ENCODE measurements at regions not wholly inside any gene's neighbourhood (a gene's known extent, or its start where the extent isn't known, plus 50 kb on each side); places are given as distances from the start of the nearest gene placed in this dataset.

DNA sequence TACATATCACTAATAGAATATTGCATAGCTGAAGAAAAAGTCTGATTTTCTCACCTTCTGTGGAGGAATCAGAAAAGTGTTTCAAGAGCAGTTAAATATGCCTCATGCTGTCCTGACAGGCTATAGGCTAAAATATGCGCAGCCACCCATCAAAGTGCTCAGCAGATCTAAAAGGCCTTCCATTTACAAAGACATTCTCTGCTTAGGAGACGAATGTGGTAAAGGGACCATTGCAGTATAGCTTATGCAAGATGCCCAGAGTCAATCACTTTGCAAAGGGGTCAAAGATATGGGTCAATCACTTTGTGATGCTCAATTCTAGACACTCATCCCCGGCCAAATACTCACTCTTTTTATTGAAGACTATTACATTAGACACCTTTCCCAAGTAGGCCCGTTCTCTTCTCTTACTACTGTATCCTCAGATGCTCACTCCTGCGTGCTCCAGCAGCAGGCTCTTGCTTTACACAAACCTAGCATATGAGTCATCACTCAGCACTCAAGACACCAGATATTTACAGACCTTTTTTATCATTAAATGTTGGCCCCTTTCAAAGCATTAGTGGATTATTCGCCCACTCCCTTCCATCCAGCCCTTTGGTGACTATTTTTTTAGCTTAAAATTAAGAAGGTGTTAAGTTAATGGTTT is 568.2 kb upstream of the CDH18 start:
- DNase-seq (no peak), ATAC-seq (no peak)
- intact Hi-C loops (cut with DNase I), result no loop called here

DNA sequence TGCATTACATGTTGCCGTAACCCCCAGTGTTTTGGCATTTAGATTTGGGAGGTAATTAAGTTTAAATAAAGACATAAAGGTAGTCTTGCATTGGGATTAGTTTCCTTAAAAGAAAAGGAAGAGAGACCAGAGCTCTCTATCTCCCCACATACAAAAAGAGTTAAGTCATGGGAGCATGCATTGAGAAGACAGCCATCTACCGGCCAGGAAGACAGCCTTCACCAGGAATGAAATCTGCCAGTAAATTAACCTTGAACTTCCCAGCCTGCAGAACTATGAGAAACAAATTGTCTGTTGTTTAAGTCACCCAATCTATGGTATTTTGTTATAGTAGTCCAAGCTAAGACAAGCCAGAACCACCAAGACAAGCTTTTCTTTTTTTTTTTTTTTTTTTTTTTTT is 567.0 kb upstream of the CDH18 start:
- intact Hi-C loops (cut with DNase I), result no loop called here
- DNase-seq (no peak), ATAC-seq (no peak)

DNA sequence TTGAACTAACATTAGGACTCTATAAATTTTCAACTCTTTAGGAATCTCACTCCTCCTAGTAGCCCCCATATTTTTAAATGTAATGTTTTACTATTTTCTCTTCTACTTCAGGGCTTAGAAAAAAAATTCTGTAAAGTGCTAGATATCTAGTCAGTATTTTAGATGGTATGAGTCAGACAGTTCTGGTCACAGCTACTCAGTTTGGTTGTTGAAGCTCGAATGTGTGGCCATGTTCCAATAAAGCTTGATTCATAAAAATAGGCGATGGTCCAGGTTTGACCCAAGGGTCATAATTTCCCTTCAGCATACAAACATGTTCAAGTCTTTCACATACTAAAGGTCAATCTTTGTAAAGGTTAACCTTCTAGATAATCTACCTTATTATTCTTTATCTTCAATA is 566.0 kb upstream of the CDH18 start:
- no peak for ATAC-seq
- intact Hi-C loops (cut with DNase I), result no loop called here
- no peak for DNase-seq

DNA sequence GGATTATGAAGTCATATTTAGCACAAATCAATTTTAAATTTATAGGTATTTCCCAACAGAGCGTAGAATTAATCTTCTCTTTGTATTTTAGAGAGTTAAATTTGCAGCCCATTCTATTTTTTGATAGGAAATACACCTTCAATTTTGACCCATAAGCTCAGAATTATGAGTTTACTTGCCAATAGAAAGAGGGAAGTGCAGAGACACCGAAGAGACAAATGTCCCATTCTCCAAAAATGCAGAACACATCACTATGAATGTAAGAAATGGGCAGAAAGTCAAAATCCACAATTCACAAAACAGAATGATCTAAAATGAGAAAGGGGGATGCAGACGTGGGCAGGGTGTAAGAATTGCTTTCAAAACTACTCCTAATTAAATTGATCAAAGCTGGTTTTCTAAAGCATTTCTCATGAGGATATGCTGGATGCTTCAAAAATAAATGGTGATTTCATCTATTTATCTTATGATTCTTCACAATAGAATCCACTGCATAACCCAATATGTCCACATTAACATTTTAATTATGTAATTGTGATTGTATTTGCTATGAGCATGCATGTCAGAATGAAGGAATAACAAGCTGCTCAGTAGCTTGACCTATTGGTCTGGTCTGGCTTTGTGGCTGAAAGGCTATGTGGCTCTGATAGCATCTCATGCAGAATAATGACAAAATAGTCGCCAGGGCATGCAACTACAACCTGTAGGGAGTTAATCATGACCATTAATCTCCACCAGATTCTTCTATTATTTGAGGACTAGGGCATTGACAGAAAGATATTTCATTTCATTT is 550.1 kb upstream of the CDH18 start:
- DNase-seq (no peak), ATAC-seq (no peak)
- intact Hi-C loops (cut with DNase I), result no loop called here

DNA sequence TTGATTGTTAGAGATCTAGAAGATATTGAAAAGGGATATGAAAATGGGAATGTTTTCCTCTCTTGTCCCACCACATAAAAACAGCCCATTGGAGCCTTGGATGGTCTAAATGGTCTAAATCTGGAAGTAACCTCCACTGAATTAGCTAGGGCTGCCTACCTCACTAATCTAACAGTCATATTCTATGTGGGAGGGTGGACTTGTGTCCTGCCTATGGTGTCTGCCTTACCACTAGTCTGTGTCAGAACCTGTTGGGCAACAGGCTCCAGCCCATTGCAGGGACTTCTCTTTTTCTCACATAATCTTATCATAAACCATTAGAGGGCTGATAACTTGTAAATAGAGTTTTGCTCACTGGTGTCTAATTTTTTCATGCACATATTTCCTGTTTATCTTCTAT is 548.8 kb upstream of the CDH18 start:
- ATAC-seq (no peak), DNase-seq (no peak)
- intact Hi-C loops (cut with DNase I), result no loop called here

DNA sequence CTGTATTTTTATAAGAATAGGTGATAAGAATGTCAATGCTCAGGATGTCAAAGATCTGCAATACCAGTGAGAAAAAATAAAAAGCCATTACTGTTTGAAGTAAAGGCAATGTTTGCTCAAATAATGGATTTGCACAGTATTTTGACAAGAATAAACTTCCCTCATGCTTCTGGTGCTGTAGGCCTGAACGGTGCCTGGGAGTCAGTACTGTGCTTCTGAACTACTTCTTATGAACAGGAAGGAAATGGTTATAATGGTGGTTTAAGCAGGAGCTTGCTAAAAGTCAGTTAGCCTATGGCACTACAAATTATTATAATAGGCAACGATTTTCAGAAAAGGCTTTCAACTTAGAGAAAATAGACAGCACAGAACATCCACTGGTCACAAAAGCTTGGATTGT is 548.3 kb upstream of the CDH18 start:
- ATAC-seq, result no peak
- intact Hi-C loops (cut with DNase I), result no loop called here

DNA sequence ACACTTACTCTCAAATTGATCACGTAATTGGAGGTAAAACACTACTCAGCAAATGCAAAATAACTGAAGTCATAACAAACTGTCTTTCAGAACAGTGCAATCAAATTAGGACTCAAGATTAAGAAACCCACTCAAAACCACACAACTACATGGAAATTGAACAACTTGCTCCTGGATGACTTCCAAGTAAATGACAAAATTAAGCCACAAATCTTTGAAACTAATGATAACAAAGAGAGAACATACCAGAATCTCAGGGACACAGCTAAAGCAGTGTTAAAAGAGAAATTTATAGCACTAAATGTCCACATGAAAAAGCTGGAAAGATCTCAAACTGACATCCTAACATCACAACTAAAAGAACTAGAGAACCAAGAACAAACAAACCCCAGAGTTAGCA is 540.5 kb upstream of the CDH18 start:
- intact Hi-C loops (cut with DNase I), result no loop called here
- ATAC-seq (no peak), DNase-seq (no peak)

More for the DNA sequence above, 548.3 kb upstream of the CDH18 start:
- no peak for DNase-seq

DNA sequence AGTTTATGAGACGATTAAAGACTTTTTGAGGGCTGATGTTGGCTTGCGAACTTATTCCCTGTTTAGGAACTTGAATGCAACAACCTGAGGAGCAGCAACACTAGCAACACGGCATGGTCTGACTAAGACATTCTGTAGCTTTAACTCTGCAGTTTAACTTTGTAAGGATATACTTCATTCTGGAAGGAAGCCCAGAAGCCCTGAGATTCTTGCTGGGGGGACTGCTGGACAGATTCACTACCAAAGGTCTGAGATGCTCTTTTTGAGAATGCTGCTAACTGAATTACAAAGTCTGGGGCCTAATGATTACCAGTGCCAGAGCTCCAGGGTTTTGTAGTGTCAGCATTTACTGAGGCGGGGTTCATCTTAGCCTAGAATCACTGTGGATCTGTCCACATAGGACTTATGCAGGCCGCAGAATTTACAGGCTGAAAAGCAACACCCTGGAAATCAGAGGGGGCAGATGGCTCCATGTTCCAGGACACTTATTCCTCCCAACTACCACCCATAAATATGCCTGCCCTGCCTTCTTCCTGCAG is 537.1 kb upstream of the CDH18 start:
- no peak for DNase-seq
- intact Hi-C loops (cut with DNase I), result no loop called here
- no peak for ATAC-seq

DNA sequence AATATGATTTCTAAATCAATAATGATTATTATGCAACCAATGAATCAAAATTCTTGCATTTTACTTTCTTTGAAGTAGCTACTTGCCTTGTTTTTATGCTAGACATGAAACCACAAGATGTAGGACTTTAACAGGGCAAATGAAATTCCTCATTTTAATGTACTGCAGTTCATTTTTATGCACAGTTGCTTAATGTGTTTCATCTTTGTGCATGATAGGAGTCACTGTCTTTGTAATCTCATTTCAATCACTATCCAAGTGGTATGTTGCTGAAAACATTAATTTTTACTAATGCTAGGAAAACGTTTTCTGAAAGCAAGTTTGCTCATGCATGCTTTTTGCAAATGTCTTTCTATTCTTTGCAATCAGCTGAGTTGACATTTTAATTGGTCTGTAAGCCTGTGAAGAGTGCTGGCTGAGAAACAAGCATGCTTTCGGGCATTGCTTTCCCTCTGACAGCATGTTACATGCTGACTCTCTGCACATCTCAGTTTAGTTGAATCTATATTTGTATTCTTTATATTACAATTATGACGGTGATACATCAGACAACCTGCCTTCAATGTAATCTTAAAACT is 535.0 kb upstream of the CDH18 start:
- intact Hi-C loops (cut with DNase I), result no loop called here
- ATAC-seq (no peak), DNase-seq (no peak)

DNA sequence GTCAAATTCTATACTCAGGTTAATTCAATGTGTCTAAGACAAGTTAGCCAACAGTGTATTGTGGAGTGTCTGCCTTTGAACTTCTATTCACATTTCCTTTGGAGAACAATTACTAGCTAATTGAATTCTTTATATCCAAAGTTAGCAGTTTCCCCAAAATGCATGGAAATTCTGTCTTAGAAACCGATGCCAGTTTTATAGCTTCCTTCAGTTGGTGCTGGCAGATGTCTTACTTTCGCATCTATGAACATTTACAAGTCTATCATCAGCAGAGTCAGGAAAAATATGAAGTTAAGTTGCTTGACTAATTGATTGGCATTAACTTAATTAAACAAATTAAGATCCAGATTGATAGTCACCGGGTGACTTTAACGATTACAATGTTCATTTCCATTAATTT is 527.6 kb upstream of the CDH18 start:
- ATAC-seq (no peak), DNase-seq (no peak)
- intact Hi-C loops (cut with DNase I), result no loop called here

DNA sequence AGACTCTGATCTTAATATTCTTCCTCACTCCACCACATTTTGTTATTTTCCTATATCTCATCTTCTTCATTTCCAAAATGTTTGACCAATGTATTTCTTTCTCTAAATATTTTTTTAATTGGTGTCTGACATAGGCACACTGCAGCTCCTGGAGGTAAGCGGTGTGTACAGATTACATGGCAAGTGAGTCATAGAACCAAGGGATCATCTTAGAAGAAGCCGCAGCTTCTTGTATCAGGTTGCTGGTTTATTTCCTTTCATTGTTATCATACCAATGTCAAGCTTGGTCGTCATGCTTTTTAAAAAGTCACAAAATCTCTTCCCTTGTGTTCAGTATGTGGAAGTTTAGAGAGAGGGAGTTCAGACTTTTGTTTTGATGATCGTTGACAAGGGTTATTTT is 526.1 kb upstream of the CDH18 start:
- ATAC-seq (no peak), DNase-seq (no peak)
- intact Hi-C loops (cut with DNase I), result no loop called here

DNA sequence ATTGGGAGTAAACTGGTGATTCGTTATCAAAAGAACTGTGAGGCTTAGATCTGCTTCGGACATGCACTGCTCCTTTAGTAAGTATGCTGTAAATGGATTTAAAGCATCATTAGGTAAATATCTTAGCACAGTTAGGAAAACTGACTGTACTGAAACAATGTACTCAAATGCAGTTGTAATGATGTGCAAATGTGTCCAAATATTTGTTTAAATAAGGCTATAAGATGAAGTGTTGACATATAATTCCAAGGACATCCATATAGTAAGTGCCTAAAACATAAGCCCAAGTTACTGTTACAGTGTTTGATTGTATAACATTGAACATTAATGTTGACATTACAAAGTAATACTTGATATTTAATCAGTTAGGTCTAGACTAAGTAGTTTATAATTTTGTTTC is 512.5 kb upstream of the CDH18 start:
- DNase-seq (no peak), ATAC-seq (no peak)
- intact Hi-C loops (cut with DNase I), result no loop called here

DNA sequence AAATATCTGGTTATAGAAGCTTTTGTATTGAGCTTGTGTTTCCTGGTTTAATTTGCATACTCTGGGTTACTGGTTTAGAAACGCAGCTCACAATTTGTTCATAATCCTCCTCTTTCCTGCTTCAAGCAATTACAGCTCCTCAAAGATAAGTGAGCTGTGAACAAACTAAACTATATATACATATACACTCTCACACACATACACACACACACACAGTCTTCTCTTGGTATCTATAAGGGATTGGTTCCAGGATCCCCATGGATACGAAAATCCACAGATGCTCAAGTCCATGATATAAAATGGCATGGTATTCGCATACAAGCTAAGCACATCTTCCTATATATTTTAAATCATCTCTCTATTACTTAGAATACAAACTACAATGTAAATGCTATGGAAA is 510.9 kb upstream of the CDH18 start:
- no peak for ATAC-seq
- intact Hi-C loops (cut with DNase I), result no loop called here
- DNase-seq, result no peak

DNA sequence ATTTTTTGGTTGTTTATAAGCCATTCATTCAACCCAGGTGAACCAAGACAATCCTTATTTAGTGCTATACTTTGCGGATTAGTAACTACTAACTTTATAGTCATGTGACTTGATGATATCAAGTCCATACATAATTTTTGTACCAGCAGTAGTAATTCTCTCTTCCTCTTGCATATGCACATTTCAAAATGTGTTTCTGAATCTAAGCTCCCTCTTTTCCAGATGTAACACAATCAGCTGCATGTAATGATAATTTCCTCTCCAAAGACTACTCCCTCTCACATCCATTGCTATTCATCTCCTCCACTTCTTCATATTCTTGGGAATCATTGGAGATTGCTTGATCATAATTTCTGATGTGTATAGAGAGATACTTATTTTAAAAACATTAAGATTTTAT is 510.1 kb upstream of the CDH18 start:
- ATAC-seq, result no peak
- intact Hi-C loops (cut with DNase I), result no loop called here
- no peak for DNase-seq

DNA sequence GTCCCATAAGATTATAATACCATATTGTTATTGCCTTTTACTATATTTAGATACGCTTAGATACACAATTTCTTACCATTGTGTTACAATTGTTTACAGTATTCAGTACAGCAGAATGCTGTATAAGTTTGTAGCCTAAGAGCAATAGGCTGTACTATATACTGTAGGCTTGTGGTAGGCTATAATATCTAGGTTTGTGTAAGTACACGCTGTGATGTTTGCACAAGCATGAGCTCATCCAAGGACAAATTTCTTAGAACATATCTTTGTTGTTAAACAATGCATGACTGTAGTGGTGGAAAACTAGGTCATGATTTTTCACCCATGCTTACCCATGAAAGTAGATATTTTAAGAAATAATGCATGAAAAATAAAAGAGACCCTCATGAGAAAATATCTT is 509.4 kb upstream of the CDH18 start:
- no peak for DNase-seq
- intact Hi-C loops (cut with DNase I), result no loop called here
- ATAC-seq, result no peak

DNA sequence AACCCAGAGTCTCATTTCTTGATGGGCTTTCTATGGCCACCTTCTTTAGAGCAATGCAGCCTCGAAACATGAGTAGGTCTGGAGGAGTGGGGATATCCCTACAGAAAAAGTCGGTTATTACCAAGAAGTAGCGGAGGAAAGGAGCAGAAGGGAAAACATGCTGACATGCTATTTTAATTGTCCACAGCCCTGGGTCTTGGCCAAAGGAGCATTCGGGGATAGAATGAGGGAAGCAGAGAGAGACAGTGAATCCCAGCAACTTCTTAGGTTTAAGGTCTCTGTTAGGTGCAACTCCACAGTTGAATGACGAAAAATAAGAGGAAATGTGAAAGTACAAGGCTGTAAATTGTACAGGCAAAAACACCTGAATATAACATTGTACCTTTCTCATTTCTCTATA is 506.7 kb upstream of the CDH18 start:
- DNase-seq (no peak), ATAC-seq (no peak)
- intact Hi-C loops (cut with DNase I), result no loop called here

DNA sequence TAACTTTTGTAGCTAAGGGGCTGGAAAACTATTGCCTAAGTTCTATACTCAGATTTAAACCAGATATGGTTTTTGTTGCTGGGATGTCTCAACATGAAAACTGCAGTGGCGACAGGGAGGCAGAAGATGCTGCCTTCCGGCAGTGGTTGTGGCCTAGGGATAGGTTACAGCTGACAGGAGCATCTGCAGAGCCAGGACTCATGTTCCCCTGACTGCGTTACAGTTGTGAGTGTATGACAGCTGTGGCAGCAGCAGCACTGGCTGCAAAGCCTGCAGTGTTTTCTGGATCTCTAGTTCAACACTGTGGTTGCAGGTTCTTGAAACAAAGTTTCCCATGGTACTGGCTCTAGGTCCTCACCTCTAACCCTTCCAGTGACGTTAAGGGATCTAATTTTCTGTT is 498.8 kb upstream of the CDH18 start:
- DNase-seq, result no peak
- no peak for ATAC-seq
- intact Hi-C loops (cut with DNase I), result no loop called here

DNA sequence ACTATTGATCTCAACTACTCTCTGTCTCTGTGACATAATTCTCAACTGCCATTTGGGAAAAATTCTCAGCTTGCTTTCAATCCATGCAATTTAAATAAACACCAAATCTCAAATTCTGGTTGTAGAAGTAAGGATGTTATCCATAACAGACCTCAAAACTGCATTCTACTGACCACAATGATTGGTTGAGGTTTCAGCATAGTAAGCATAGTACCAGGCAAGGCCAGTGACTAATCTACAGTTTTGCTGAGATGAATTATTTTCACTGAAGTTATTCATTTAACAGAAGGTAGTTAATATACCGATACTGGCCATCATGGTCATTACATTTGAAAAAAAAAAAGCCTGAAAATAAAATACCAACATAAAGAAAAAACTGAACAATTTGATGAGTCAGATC is 488.0 kb upstream of the CDH18 start:
- no peak for DNase-seq
- no peak for ATAC-seq
- intact Hi-C loops (cut with DNase I), result no loop called here

DNA sequence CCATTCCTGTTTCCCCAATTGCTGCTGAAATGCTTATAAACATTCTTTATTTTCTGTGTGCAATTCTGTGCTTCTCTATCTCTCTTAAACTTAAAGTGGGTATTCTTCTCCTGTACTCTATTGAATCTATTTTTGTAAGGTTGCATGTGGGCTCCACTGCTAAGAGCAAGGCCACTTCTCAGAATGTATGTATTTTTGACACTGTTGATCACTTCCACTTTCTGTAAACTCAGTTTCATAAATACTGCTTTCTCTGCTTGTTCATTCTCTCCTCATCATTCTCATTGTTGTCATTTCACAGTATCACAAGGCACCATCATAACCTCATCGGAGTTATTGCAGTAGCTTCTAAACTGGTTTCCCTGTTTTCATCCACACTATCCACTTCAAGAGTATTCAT is 483.0 kb upstream of the CDH18 start:
- DNase-seq, result no peak
- intact Hi-C loops (cut with DNase I), result no loop called here
- no peak for ATAC-seq

DNA sequence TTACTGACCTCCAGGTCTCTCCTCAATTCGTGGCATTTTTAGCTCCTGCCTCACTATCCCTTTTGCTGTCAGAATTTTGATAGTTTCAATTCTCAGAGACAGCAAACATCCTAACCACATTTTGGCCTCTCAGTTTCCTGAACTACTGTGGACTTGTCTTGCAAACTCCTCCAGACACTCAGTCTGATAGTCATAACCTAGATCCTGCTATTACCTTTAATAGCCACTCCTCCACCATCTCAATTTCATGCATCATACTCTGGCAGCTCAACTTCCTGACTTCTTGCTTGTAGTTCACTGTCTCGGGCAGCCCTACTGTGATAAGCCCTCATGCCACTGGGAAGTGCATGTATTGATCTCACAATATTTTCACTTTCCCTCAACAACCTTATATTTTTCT is 481.8 kb upstream of the CDH18 start:
- intact Hi-C loops (cut with DNase I), result no loop called here
- no peak for DNase-seq
- no peak for ATAC-seq

DNA sequence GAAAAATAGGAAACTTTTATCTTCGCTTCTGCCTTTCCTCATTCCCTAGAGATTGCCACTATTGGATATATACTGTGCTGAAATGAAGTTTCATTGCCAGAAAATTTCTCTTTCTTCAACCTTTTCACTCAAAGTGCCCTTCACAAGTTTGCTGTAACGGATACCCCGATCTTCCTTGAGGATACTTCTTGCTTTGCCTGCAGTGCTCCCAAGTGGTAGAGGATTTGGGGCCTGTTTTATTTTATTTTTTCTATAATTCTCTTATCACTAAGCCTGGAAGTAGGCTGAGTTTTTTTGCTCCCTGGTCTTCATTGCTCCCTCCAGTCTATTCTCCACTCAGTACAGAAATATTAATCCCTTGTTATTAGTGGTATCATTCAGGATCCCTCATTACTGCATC is 481.4 kb upstream of the CDH18 start:
- intact Hi-C loops (cut with DNase I), result no loop called here
- no peak for DNase-seq
- no peak for ATAC-seq
